NOMO-1 treated with DMSO at 0.1 percent for 48 hours (cell line): ENCODE measurements at regions not wholly inside any gene's neighbourhood (a gene's known extent, or its start where the extent isn't known, plus 50 kb on each side); places are given as distances from the start of the nearest gene placed in this dataset.
"Not testable (repeated sequence)": the region's sequence is repeated elsewhere in the genome, so short reads cannot be mapped to it uniquely, and the experiment has no call there.

ENCODE experiments used
- DNase-seq: peaks from one replicate; lab custom pipeline; 2025; ENCODE audit not compliant: unreplicated experiment; lab: John Stamatoyannopoulos, UW

GRCh38 chr10:29798921-29799690 is 164.3 kb upstream of the SVIL start:
- no peak for DNase-seq

- DNase-seq, result no peak
Measured at GRCh38 chr10:29797616-29798015, 162.8 kb upstream of the SVIL start.

- DNase-seq, result no peak
Measured at GRCh38 chr10:29795850-29796249, 161.1 kb upstream of the SVIL start.

GRCh38 chr10:29794776-29795611 is 160.2 kb upstream of the SVIL start:
- DNase-seq, result no peak

- no peak for DNase-seq
Measured at GRCh38 chr10:29791773-29792172, 157.0 kb upstream of the SVIL start.

- DNase-seq, result no peak
Measured at GRCh38 chr10:29790207-29790606, 155.4 kb upstream of the SVIL start.

- no peak for DNase-seq
Measured at GRCh38 chr10:29788113-29788512, 153.3 kb upstream of the SVIL start.

- DNase-seq, result no peak
Measured at GRCh38 chr10:29785701-29786100, 150.9 kb upstream of the SVIL start.

GRCh38 chr10:29784175-29784773 is 149.5 kb upstream of the SVIL start:
- DNase-seq, result no peak

GRCh38 chr10:29783201-29783947 is 148.6 kb upstream of the SVIL start:
- DNase-seq, result no peak

- no peak for DNase-seq
Measured at GRCh38 chr10:29780639-29781038, 145.9 kb upstream of the SVIL start.

- no peak for DNase-seq
Measured at GRCh38 chr10:29780096-29780495, 145.3 kb upstream of the SVIL start.

GRCh38 chr10:29776246-29776645 is 141.5 kb upstream of the SVIL start:
- DNase-seq, result no peak

GRCh38 chr10:29774475-29774874 is 139.7 kb upstream of the SVIL start:
- no peak for DNase-seq

GRCh38 chr10:29773675-29774091 is 138.9 kb upstream of the SVIL start:
- DNase-seq, result no peak

- DNase-seq, result no peak
Measured at GRCh38 chr10:29772403-29772802, 137.6 kb upstream of the SVIL start.

GRCh38 chr10:29771376-29771775 is 136.6 kb upstream of the SVIL start:
- DNase-seq, result no peak

- not testable (repeated sequence) for DNase-seq
Measured at GRCh38 chr10:29769277-29769676, 134.5 kb upstream of the SVIL start.

- DNase-seq, result no peak
Measured at GRCh38 chr10:29767968-29768367, 133.2 kb upstream of the SVIL start.

GRCh38 chr10:29766753-29767152 is 132.0 kb upstream of the SVIL start:
- no peak for DNase-seq

GRCh38 chr10:29765330-29765729 is 130.6 kb upstream of the SVIL start:
- DNase-seq, result no peak
